Stimulated activated CD4-positive, alpha-beta T cell treated with anti-CD3 and anti-CD28 coated beads, TNF-alpha, amount 100 ng/mL, for 48 hours (primary cell): ENCODE measurements at regions not wholly inside any gene's neighbourhood (a gene's known extent, or its start where the extent isn't known, plus 50 kb on each side); places are given as distances from the start of the nearest gene placed in this dataset.
"Not testable (repeated sequence)": the region's sequence is repeated elsewhere in the genome, so short reads cannot be mapped to it uniquely, and the experiment has no call there.

ENCODE experiments used
- DNase-seq, 3 donors: peaks; one replicate each; pipeline ENCODE4 v3.0.0-alpha.2; 2020; ENCODE audit warnings: low read depth in 3 of 3

- DNase-seq = no peak
Measured at GRCh38 chr2:121047383-121047782, 237.6 kb downstream of the TFCP2L1 start.

GRCh38 chr2:121049131-121049530 is 235.9 kb downstream of the TFCP2L1 start:
- no peak for DNase-seq

DNA sequence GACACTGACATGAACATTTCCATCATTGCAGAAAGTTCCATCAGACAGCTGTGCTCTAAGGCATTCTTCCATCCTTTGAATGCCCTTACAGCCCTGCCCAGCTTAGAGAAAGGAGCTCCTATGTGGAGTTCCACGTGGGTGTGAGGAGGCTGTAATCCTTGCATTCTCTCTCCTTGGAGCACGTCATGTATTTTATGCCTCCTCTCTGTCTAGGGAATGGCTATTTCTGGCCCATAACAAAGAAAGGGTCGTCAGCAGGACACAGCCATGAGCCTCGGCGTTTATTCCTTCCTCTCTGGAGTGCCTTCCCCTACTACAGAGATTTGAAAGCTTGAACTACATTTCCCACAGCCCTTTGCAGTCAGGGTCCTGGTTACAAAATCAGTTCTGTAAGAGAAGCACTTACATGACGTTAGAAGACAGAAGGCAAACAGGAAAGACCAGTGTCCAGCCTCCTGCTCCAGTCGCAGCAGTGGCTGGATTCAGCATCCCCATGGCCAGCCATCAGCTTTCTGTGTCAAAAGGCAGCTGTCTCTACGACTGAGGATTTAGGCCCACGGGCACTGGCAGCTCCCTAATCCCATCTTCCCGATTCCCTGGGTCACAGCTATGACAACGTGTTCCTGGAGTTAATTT is 234.9 kb downstream of the TFCP2L1 start:
- DNase-seq = no peak

- no peak for DNase-seq
Measured at GRCh38 chr2:121051311-121051710, 233.7 kb downstream of the TFCP2L1 start.

GRCh38 chr2:121052023-121052422 is 233.0 kb downstream of the TFCP2L1 start:
- no peak for DNase-seq

DNA sequence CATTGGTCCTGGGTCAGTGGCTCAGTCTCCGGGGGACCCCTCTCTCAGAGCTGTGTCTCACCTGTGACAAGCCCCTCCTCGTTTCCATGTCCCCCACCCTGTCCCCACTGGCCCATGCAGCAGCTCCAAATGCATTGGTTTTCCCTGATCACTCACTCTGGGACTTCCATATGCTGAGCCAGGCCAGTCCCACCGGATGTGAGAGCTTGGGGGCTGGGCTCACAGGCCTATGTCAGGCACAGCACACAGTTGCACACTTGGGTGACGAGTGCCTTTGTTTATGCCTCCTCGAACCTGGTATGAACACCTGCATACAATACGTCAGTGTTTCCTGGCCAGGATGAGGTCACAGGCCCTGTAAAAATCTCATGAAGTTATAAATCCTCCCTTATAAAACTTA is 232.5 kb downstream of the TFCP2L1 start:
- no peak for DNase-seq

DNA sequence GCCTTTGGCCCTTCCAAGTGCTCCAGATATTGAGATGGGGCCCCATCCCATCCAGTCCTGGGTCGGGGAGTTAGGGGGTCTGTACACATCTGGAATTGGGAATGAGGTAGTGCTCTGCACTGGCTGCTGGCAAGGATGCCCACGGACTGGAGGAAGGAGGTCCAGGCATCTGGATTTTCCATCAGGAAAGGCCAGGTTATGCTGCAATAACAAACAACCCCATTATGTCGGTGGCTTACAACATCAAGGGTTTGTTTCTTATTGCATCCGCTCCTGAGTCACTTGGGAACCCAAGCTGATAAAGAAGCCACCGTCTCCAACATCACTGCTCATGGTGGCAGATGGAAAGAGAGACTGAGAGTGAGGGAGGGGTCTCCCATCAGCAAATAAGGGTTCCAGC is 229.9 kb downstream of the TFCP2L1 start:
- DNase-seq = no peak

- DNase-seq = no peak
Measured at GRCh38 chr2:121055501-121055900, 229.5 kb downstream of the TFCP2L1 start.

GRCh38 chr2:121058852-121059558 is 226.0 kb downstream of the TFCP2L1 start:
- no peak for DNase-seq

DNA sequence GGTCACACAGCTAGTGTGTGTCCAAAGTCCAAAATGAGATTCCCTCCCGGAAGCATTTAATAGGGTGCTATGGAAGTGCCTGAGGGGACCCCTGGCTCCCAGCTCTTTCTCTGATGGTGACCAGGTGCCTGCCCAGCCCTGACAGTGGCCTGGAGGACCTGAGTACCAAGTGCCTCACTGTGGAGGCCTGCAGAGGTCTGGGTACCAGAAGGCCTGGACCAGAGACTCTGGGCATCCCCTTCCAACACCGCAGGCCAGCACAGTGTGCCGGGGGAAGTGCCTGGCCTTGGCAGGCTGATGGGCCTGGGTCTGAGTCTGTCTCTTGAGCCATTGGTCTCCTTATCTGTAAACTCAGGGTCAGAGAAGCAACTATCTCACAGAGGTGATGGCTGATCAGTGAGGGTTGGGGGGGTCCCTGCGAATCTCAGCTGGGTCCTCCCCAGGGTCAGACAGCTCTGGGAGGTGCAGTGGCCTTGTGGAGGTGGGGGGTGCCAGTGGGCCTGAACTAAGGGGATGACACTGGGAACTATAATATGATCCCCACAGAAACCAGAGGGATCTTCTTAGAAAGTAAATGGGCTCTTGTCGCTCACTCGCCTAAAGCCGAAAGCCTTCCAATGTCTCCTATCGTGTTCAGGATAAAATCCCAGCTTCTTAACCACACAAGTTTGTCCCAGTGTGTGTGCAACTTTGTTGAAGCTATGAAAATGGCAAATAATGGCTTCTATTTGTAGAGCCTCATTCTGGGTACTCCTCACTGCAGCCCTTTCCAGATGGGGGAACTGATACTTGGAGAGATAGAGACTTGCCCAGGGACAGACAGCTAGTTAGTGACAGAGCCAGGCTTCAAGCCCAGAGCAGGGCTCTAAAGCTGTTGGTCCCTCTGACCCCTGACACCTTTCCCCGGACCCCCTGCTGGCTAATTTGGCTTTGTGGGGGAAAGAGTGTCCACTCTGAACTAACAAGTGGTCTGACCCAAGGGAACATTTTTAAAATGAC is 225.1 kb downstream of the TFCP2L1 start:
- DNase-seq = no peak

DNA sequence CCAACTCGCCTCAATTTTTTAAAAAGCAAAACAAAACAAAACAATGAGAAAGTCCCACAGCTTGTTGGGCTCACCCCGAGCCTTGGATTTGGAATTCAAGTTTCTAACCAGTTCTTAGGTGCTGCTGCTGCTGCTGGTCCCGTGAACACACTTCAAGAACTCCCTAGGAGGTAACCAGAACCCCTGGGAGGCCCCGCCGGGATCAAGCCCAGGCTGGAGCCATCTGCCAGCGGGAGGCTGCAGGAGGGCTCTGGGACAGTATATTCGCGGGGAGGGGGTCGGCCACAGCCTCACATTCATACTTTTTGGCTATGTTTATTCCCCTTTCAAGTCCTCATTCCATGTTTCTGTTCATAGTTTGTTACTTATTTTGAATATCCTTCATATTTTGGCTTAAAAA is 223.4 kb downstream of the TFCP2L1 start:
- no peak for DNase-seq

- no peak for DNase-seq
Measured at GRCh38 chr2:121063471-121063870, 221.5 kb downstream of the TFCP2L1 start.

DNA sequence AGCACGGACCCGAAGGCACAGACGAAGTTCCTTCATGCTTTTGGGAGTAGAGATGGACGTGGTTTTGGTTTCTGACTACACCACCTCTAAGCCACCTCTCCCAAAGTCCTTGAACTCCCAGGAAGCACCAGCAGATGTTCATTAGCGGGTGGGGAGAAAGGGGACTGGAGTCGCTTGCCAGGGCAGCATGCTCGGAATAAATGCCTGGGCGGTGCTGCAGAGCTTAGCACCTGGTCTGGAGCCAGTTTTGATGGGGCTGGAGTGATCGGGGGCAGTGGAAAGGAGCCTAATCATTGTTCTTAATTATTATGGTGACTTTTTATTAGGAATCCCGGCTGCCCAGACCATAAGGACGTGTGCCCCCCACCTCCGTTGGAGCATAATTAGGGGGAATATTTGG is 220.8 kb downstream of the TFCP2L1 start:
- no peak for DNase-seq

DNA sequence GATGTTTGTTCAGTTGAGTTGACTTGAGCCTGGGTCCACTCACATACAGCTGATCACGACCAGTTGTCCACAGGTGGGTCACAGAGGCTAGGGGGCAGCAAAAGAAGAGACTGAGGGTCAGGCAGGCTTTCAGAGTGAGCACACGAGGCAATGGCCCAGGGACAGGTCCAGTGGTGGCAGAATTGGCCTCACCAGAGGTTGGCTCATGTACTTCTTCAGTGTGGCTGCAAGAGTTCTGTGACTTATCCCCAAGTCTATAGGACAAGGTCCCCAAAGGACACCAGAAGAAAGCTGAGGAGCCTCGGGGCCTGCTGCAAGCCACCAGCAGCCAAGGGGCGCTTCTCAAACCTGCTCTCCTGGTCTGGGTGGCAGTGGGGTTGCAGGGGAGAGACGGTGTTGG is 219.8 kb downstream of the TFCP2L1 start:
- DNase-seq = no peak

- no peak for DNase-seq
Measured at GRCh38 chr2:121066526-121066925, 218.5 kb downstream of the TFCP2L1 start.

DNA sequence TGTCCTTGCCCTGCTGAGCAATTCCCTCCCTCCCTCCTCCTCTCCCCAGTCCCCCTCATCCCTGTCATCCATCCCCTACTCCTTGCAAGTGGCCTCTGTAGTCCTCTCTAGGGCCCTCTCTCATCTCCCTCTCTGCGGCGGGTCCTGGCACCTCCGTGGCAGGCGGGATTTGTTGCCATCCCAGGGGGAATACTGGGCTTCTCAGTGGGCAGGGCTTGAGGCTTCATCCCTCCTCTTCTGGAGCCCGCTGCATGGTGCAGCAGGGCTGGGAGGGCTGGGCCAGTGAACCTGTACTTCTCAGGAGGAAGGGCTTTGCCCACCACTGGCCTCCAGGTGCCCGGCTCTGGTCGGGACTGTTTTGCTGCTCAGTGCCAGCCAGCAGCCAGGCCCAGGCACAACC is 216.2 kb downstream of the TFCP2L1 start:
- no peak for DNase-seq

DNA sequence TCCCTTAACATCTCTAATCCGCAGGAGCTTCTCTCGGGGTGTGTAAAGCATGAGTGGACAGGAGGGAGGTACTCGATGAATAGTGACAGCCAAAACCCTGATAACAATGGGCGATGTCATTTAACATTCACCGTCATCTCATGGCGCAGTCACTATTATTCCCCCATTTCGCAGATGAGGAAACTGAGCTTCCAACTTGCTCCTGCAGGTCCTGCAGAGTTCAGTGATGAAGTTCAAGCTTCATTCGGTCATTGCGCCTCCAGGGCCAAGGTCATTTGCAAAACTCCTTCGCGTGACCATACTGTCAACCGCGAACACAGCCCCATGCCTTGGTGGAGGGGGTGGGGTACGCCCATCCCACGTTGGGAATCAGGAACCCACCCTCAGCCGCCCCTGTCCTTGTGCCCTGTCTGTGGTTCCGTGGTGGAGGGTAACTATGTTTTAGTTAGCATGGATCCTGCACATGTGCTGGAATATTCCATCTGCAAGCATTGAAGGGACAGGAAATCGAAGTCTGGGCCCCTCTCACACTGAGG is 215.5 kb downstream of the TFCP2L1 start:
- no peak for DNase-seq

DNA sequence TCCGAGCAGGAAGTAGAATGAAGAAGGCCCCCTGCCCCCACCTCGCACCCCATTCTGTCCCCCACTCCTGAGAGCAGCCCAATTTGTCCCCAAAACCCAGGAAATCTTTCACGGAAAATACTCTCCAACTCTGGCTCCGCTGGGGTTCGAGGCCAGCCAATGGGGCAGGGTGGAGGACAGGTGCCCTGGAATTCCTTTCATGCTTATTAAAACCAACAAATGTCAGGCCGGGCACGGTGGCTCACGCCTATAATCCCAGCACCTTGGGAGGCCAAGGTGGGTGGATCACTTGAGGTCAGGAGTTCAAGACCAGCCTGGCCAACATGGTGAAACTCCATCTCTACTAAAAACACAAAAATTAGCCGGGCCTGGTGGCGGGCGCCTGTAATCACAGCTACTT is 214.9 kb downstream of the TFCP2L1 start:
- DNase-seq = not testable (repeated sequence)

- DNase-seq = peak; percentile 19 to 49 (median 43)
Measured at GRCh38 chr2:121071034-121071504, 213.9 kb downstream of the TFCP2L1 start.

- no peak for DNase-seq
Measured at GRCh38 chr2:121072784-121073183, 212.2 kb downstream of the TFCP2L1 start.

DNA sequence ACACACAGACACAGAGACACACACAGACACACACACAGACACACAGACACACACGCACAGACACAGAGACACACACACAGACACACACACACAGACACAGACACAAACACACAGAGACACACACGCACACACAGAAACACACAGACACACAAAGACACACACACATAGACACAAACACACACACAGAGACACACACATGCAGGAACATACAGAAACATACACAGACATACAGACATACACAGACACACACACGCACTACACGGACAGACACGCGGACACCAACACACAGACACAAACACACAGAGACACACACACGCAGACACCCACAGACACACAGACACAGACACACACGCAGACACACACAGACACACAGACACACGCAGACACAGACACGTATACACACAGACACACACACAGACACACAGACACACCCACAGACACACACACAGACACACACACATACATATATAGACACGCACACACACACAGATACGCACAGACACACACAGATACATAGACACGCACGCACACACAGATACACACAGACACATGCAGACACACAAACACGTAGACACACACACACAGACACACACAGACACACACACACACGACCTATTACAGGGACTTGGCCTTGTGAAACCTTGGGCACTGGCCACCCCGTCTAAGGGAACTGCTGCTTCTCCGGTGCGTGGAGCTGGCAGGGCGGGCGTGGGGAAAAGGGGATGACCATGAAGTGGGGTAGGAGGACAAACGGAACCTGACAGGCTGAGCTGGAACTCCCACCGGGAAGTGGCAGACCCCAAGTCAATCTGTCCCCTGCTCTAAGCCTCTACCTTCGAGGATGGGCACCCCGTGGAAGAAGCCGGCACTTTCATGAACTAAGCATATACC is 211.4 kb downstream of the TFCP2L1 start:
- DNase-seq = no peak
